T1000 (cell line): ENCODE measurements at regions not wholly inside any gene's neighbourhood (a gene's known extent, or its start where the extent isn't known, plus 50 kb on each side); places are given as distances from the start of the nearest gene placed in this dataset.
"Not testable (repeated sequence)": the region's sequence is repeated elsewhere in the genome, so short reads cannot be mapped to it uniquely, and the experiment has no call there.

Experiments used
- DNase-seq: peaks from one replicate; lab custom pipeline; 2025; ENCODE audit warnings: mixed read lengths; lab: John Stamatoyannopoulos, UW

DNA sequence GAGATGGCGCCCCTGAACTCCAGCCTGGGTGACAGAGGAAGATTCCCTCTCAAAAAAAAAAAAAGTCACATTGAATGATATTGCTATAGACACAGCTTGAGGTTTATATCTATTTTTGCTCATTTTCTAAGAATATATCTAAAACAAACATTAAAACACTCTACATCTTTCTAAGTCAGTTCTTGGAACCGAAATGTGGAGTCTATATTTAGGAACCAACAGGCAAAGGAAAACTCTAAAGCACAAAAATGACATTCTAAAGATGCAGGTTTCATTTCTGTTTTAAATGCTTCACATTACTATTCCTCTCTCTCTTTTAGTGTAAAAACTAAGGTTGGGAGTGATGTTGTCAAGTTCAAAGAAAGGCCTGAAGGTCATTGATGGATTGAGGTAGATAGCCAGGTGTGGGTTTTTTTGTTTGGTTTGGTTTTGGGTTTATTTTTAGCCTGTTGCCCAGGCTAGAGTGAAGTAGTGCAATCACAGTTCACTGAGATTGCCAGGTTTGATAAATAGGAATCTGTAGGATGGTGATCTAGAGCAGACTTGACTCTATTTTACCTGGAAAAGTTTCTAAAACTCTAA lies 194.0 kb upstream of the RBBP8 start:
- no peak for DNase-seq

DNA sequence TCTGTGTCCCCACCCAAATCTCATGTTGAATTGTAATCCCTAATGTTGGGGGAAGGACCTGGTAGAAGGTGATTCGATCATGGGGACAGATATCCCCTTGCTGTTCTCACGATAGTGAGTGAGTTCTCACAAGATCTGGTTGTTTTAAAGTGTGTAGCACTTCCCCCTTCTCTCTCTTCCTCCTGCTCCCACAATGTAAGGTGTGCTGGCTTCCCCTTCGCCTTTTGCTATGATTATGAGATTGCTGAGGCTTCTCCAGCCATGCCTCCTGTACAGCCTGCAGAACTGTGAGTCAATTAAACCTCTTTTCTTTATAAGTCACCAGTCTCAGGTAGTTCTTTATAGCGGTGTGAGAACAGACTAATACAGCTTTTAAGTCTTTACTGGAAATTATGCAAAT lies 193.3 kb upstream of the RBBP8 start:
- no peak for DNase-seq

GRCh38 chr18:22741318-22741717 lies 191.8 kb upstream of the RBBP8 start:
- DNase-seq, result no peak

- no peak for DNase-seq
Measured at GRCh38 chr18:22742409-22742808, 190.7 kb upstream of the RBBP8 start.

DNA sequence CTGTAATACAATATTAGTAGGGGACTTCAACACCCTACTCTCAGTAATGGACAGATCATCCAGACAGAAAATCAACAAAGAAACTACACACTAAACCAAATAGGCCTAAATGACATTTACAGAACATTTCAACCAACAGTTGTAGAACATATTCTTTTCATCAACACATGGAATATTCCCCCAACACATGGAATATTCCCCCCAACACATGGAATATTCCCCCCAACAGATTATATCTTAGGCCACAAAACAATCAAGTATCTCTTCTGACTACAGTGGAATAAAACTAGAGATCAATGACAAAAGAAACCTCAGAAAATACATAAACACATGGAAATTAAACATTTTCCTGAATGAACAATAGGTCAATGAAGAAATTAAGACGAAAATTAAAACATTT lies 187.2 kb upstream of the RBBP8 start:
- no peak for DNase-seq

DNA sequence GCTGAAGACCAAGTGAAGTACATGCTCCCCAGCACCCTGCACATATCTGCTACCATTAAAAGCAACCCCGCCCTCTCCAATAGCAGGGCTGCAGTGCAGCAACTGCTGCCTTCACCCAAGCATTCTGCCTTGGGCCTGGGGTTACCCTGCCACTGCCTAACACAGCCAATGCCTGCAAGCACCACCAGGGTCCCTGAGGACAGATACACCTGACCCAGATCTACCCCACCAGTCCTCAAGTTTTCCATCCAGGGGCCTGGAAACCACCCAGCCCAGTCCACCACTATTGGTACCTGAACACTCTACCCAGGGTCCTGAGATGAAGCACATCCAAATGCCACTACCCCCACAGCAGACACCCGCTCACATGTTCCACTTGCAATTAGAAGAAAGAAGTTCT lies 181.1 kb upstream of the RBBP8 start:
- no peak for DNase-seq

DNA sequence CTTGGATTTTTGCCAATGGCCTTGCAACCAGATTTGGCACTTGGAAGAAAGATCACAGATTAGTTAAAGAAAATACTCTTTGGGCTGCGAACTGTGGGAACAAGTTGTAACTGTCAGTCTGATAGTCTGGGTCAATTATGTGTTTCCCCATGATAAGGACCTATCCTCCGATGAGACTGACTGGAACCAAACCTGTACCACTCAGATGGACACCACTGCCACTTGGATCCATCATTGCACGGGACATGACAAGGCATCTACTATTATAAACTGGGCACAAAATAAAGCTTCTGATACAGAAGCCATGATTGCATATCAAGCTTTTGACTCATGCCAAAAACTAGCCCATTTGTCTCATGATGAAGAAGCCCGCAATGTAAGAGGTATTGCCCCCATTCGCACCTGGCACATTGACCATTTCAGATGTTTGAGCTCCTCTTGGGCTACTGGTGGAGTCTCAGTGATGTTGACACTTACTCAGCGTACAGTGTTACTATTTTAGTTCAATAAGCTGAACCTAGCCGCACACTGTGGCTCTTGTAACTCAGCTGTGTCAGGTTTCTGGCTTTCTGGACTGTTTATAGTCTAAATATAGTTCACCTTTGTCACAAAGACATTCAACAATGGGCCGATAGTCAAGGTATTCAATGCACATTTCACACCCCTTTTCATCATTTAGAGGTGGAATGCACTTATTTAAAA lies 179.8 kb upstream of the RBBP8 start:
- no peak for DNase-seq

- DNase-seq, result not testable (repeated sequence)
Measured at GRCh38 chr18:22764005-22764404, 169.1 kb upstream of the RBBP8 start.

DNA sequence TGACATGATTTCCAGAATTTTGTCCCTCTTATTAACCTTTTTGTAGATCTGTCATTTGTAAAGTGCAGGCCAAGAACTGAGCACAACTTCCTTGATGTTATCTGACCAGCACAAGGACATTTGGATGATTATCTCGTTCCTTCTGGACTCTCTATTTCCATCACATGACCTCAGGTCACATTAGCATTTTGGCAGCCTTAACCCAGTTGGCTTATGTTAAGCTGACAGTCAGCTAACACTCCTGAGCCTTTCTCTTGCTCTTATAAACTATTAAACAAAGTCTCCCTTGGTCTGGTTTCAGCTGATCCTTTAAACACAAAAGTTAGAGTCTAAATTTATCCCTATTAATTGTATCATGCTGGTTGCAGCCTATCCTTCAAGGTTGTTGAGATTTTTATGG lies 167.2 kb upstream of the RBBP8 start:
- DNase-seq, result no peak

DNA sequence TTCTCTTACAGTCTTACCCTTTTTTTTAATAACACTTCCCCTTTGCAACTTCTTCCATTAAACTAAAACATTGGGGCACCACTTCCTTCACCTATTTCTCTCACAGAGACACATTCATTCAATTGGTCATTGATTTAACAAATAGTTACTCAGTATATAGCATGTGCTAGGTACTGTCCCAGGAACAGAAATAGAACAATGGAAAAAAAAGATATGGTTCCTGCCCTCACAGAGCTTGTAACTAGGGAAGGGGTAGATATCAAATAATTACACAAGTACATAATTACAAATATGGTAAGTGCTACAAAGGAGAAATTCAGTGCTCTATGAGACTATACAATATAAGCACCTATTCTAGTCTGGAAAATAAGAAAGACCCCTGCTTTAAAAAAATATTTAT lies 165.5 kb upstream of the RBBP8 start:
- DNase-seq, result no peak

DNA sequence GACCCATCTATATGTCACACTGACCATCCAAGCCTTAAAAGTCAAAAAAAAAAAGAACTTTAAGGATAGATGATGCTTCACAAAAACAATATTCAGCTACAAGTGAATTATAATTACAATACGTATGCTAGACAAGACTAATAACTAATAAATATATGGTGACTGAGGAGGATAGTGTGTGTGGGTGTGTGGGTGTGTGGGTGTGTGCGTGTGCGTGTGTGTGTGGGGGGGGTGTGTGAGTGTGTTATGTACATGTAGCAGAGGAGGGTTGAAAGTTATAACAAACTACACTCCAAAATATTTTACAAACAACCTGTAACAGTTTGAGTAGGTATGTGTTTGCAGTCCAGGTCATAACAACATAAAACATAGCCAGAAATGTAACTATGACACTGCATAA lies 159.2 kb upstream of the RBBP8 start:
- no peak for DNase-seq

DNA sequence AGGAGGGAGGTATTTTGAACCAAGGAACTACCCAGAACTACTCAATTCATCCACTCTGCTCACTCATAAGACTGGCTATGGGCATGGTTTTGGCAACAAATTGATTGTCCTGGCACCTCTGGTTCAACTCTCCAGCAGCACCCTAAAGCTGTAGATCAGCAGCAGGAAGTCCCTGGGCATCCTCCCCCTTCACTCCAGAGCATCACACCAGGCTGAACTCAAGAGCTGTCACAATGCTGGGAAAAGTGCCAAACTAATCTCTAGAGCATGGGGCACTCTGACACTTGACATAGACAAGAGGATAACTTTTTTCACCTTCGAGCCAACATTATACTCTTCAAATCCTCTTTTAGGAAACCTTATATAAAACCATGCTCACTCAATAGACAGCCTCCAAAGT lies 154.1 kb upstream of the RBBP8 start:
- DNase-seq, result no peak

DNA sequence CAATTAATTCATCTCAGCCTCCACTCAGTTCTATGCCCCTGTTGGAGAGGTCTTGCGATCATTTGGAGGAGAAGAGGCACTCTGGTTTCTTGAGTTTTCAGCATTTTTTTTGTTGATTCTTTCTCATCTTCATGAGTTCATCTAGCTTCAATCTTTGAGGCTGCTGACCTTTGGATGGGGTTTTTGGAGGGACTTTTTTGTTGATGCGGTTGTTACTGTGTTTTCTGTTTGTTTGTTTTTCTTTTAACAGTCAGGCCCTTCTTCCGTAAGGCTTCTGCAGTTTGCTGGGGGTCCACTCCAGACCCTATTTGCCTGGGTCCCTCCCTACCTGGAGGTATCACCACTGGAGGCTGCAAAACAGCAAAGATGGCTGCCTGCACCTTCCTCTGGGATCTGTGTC lies 149.9 kb upstream of the RBBP8 start:
- DNase-seq, result no peak

DNA sequence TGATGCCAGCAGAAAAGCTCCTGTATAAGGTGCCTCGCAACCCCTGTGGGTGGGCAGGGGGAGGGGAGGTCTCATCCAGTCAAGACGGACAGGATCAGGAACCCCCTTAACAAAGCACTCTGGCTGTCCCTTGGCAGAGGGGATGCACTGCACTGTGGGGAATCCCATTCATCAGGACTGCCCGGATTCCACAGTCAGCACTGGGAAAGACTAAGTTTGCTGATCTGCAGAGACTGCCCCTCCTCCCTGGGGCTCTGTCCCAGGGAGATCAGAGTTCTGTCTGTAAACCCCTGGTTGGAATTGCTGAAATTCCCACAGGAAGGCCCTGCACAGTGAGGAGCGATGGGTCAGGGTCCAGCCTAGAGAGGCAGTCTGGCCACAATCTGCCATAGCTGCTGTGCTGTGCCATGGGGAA lies 149.5 kb upstream of the RBBP8 start:
- no peak for DNase-seq

DNA sequence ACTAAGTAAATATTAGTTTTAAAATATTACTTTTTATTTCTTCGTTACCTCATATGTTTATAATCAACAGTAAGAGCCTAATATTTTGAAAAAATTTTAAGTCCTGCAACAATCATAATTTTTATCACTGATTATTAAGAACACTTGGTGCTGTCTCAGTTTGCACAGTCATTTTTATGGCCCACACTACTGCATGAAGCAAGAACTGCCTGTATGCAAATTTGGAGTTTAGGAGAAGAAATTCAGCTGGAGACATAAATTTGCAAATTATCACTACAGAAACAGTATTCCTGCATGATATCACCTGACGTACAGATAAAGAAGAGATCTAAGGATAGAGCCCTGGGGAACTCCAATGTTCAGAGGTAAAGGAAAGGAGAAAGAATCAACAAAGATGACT lies 144.1 kb upstream of the RBBP8 start:
- DNase-seq, result no peak

DNA sequence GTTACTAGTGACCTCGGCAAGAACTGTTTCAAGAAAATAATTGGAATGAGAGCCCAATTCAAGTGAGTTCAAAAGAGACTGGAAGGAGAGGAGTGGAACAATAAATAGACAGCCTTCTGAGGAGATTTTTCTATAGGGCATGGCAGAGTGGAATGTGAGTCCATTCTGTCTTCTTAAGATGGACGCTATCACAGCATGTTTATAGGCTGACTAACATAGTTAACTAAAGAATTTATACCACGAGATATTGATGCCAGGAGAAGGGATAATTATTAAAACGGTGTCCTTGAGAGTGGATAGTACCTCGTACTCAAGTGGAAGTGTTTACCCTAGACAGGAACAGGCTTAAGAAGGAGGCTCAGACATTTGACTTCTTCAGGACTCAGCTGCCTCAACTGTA lies 143.5 kb upstream of the RBBP8 start:
- no peak for DNase-seq

DNA sequence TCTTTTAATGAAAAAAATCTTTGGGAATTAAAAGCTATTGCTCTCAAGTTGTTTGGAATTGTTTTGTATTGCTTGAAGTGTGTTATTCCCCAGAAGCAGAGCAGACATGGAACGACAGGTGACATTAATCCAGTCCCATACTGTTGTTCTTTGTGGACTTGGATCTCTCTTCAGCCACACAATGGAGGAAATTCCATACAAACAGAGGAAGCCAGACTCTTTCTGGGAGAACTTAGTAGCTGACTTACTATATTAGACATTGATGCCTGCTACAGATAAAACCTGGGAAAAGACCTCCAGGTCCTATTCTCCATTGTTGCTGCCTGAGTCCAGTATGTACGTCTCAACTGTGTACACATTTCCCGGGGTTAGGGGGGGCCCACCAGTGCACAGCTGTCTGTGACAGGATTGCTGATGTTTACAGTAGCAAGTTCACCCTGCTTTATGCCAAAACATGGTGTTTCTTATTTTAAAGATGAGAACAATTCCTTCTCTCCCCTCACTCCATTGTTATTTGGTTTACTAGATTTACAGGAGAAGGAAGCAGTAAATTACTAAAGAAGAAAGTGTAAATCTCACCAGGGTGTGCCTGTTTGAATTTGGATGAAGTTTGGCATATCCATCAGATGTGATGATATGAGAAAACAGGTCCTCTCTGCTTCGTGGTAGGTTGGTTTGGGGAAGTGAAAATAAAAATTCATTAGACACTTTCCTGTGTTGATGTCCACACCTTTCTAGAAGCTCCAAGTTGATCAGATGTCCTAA lies 142.4 kb upstream of the RBBP8 start:
- no peak for DNase-seq

DNA sequence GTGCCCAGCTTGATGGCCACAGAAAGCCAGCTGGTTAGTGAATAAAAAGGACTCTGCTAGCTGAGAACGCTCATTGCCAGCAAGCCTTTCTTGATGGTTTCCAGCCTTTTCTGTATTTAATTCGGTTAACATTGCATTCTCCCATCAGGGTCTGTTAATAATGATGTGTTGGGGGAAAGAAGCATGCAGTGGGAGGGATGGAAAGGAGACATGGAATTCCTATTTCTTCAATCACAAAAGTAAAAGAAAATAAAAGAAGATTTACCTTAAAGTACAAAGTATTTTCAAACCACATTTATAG lies 141.9 kb upstream of the RBBP8 start:
- no peak for DNase-seq

GRCh38 chr18:22796113-22796512 lies 137.0 kb upstream of the RBBP8 start:
- no peak for DNase-seq

DNA sequence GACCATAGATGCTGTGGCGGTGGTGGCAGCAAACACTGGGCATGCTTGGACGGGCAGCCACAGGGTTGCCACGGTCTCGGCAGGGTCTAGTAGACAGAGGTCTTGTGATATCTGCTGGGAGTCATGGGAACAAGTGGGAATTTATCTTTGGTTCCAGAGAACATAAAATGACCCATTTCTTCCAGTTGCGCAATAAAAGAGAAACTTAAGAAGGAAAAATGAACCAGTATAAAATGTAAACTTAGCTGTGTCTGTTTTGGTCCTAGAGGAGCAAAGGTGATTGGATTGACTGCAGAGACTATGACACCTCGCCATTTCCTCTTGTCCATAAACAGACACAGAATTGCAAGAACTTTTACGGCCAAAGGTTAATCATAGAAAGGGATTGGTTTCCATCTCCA lies 132.6 kb upstream of the RBBP8 start:
- DNase-seq, result no peak

- DNase-seq, result no peak
Measured at GRCh38 chr18:22813648-22814328, 119.3 kb upstream of the RBBP8 start.

DNA sequence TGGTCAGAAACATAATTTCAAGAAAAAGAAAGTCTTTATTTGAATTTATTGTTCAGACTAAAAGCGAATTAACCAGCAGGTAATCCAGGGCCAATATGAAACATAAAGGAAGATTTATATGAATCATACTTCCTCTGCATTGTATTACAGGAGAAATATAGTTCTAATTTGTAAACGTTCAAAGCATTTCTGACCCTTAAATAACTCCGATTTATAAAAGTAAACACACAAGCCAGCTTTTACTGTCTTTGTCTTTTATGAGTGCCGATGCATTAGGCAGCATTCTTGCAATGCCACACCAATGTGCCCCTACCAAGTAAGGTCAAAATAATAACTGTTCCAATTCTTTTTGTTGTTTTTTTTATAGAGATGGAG lies 118.8 kb upstream of the RBBP8 start:
- no peak for DNase-seq
